ENCODE measurements at regions not wholly inside any gene's neighbourhood (a gene's known extent, or its start where the extent isn't known, plus 50 kb on each side); places are given as distances from the start of the nearest gene placed in this dataset.

DNA sequence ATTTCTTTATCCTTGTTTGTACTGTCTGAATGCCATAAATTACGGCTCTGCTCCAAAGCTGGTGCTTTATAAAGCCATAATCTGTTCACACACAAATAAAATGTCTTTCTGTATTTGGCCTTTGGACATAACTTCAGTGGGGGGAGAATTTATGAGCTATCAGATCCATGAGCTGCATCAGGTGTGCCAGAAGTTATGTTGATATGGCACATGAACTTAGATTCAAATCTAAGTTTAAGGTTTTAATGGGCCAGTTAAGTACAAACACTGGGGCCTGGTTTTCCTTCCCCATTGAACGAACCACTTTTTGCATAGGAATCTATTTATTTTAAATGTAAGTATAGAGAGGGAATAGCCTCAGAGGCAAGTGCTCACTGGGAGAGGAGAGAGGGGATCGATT is 239.9 kb downstream of the NFKBIZ start:
- no peak overlapping the region for H2BK15ac ChIP-seq (ENCODE audit: low read length)
- no peak overlapping the region for H4K91ac ChIP-seq (ENCODE audit: low read depth, low read length, poor library complexity)
- no peak overlapping the region for H3K18ac ChIP-seq (ENCODE audit: low read length)
- H2BK5ac ChIP-seq (ENCODE audit: low read length), result no peak overlapping the region
- no peak overlapping the region for H3K4ac ChIP-seq (ENCODE audit: low read length)
- H3K14ac ChIP-seq (ENCODE audit: low read length), result no peak overlapping the region
- no peak overlapping the region for H2AK5ac ChIP-seq (ENCODE audit: low read depth, low read length)
- no peaks in the 10 kb centered on the region for H3K36me3 ChIP-seq (replicated peaks in 1 of 2; ENCODE audit: control insufficient read depth in 2 of 2, insufficient read depth in 2 of 2, low read length in 2 of 2)
- H3K4me3 ChIP-seq (ENCODE audit: low read length in 2 of 2), result no peak overlapping the region
- H3K4me1 ChIP-seq (ENCODE audit: control insufficient read depth in 2 of 2, insufficient read depth in 1 of 2, low read depth in 1 of 2, low read length in 2 of 2), result peaks cover 2 to 7% of the 10 kb centered on the region in 2 donors
- WGBS, 2 donors (ENCODE audit: extremely low coverage in 2 of 2, insufficient read length in 2 of 2, insufficient replicate concordance in 1 of 2), result no CpG with 5 or more reads among the region's 3 CpGs
- no peak overlapping the region for H4K8ac ChIP-seq (ENCODE audit: low read depth, low read length)
- no peak overlapping the region for H3K9ac ChIP-seq (ENCODE audit: low read depth, low read length, poor library complexity)
- H3K27ac ChIP-seq (replicated peaks; ENCODE audit: low read length), result no peak overlapping the region
- no peak overlapping the region for H2AFZ ChIP-seq (ENCODE audit: low read length)
- no peaks in the 10 kb centered on the region for H3K79me1 ChIP-seq (ENCODE audit: low read depth, low read length)
- no peak for DNase-seq (ENCODE audit: low spot score)
- no peaks in the 10 kb centered on the region for H3K9me3 ChIP-seq (replicated peaks in 1 of 2; ENCODE audit: control insufficient read depth in 2 of 2, insufficient read depth in 1 of 2, low read depth in 1 of 2, low read length in 2 of 2)
- no peak overlapping the region for H3K23ac ChIP-seq (ENCODE audit: low read depth, low read length, poor library complexity)
- H2BK120ac ChIP-seq (ENCODE audit: low read depth, low read length), result no peak overlapping the region
- no peak overlapping the region for H3K4me2 ChIP-seq (ENCODE audit: insufficient read depth, low read length, poor library complexity, severe bottlenecking)
- no peaks in the 10 kb centered on the region for H3K27me3 ChIP-seq (ENCODE audit: control insufficient read depth in 3 of 3, insufficient read depth in 3 of 3, low read depth in 1 of 3, low read length in 3 of 3)
- H2BK12ac ChIP-seq (ENCODE audit: low read length), result no peak overlapping the region

- Histone ChIP-seq H3K4me2 (ENCODE audit: insufficient read depth, low read length, poor library complexity, severe bottlenecking) (no peak overlapping the region), H3K9me3 (replicated peaks in 1 of 2; ENCODE audit: control insufficient read depth in 2 of 2, insufficient read depth in 1 of 2, low read depth in 1 of 2, low read length in 2 of 2) (no peaks in the 10 kb centered on the region), H3K4me1 (ENCODE audit: control insufficient read depth in 2 of 2, insufficient read depth in 1 of 2, low read depth in 1 of 2, low read length in 2 of 2) (peaks cover 2 to 7% of the 10 kb centered on the region in 2 donors), H4K8ac (ENCODE audit: low read depth, low read length) (no peak overlapping the region), H2BK120ac (ENCODE audit: low read depth, low read length) (no peak overlapping the region), H3K18ac (ENCODE audit: low read length) (no peak overlapping the region), H3K27me3 (ENCODE audit: control insufficient read depth in 3 of 3, insufficient read depth in 3 of 3, low read depth in 1 of 3, low read length in 3 of 3) (no peaks in the 10 kb centered on the region), H2BK12ac (ENCODE audit: low read length) (no peak overlapping the region), H3K14ac (ENCODE audit: low read length) (no peak overlapping the region), H2BK15ac (ENCODE audit: low read length) (no peak overlapping the region), H2AK5ac (ENCODE audit: low read depth, low read length) (no peak overlapping the region), H3K23ac (ENCODE audit: low read depth, low read length, poor library complexity) (no peak overlapping the region), H3K36me3 (replicated peaks in 1 of 2; ENCODE audit: control insufficient read depth in 2 of 2, insufficient read depth in 2 of 2, low read length in 2 of 2) (no peaks in the 10 kb centered on the region), H2BK5ac (ENCODE audit: low read length) (no peak overlapping the region), H2AFZ (ENCODE audit: low read length) (no peak overlapping the region), H3K79me1 (ENCODE audit: low read depth, low read length) (no peaks in the 10 kb centered on the region), H3K4me3 (ENCODE audit: low read length in 2 of 2) (no peak overlapping the region), H3K4ac (ENCODE audit: low read length) (no peak overlapping the region), H4K91ac (ENCODE audit: low read depth, low read length, poor library complexity) (no peak overlapping the region), H3K9ac (ENCODE audit: low read depth, low read length, poor library complexity) (no peak overlapping the region), H3K27ac (replicated peaks; ENCODE audit: low read length) (no peak overlapping the region)
- WGBS, 2 donors (ENCODE audit: extremely low coverage in 2 of 2, insufficient read length in 2 of 2, insufficient replicate concordance in 1 of 2), result no CpG with 5 or more reads among the region's 10 CpGs
- no peak for DNase-seq (ENCODE audit: low spot score)
Observed at GRCh38 chr3:102089904-102090720, 240.8 kb downstream of the NFKBIZ start.

- Histone ChIP-seq H3K4me2 (ENCODE audit: insufficient read depth, low read length, poor library complexity, severe bottlenecking) (no peak overlapping the region), H2BK5ac (ENCODE audit: low read length) (no peak overlapping the region), H3K4me3 (ENCODE audit: low read length in 2 of 2) (no peak overlapping the region), H2AK5ac (ENCODE audit: low read depth, low read length) (no peak overlapping the region), H2AFZ (ENCODE audit: low read length) (no peak overlapping the region), H3K18ac (ENCODE audit: low read length) (no peak overlapping the region), H3K9me3 (replicated peaks in 1 of 2; ENCODE audit: control insufficient read depth in 2 of 2, insufficient read depth in 1 of 2, low read depth in 1 of 2, low read length in 2 of 2) (no peaks in the 10 kb centered on the region), H4K91ac (ENCODE audit: low read depth, low read length, poor library complexity) (no peak overlapping the region), H3K27ac (replicated peaks; ENCODE audit: low read length) (no peak overlapping the region), H2BK12ac (ENCODE audit: low read length) (no peak overlapping the region), H4K8ac (ENCODE audit: low read depth, low read length) (no peak overlapping the region), H3K36me3 (replicated peaks in 1 of 2; ENCODE audit: control insufficient read depth in 2 of 2, insufficient read depth in 2 of 2, low read length in 2 of 2) (no peaks in the 10 kb centered on the region), H3K4me1 (ENCODE audit: control insufficient read depth in 2 of 2, insufficient read depth in 1 of 2, low read depth in 1 of 2, low read length in 2 of 2) (peaks cover 2 to 7% of the 10 kb centered on the region in 2 donors), H3K79me1 (ENCODE audit: low read depth, low read length) (no peaks in the 10 kb centered on the region), H3K27me3 (ENCODE audit: control insufficient read depth in 3 of 3, insufficient read depth in 3 of 3, low read depth in 1 of 3, low read length in 3 of 3) (no peaks in the 10 kb centered on the region), H3K23ac (ENCODE audit: low read depth, low read length, poor library complexity) (no peak overlapping the region), H3K4ac (ENCODE audit: low read length) (no peak overlapping the region), H3K14ac (ENCODE audit: low read length) (no peak overlapping the region), H2BK15ac (ENCODE audit: low read length) (no peak overlapping the region), H2BK120ac (ENCODE audit: low read depth, low read length) (no peak overlapping the region), H3K9ac (ENCODE audit: low read depth, low read length, poor library complexity) (no peak overlapping the region)
- no CpG with 5 or more reads among the region's 3 CpGs for WGBS, 2 donors (ENCODE audit: extremely low coverage in 2 of 2, insufficient read length in 2 of 2, insufficient replicate concordance in 1 of 2)
- no peak for DNase-seq (ENCODE audit: low spot score)
Observed at GRCh38 chr3:102090721-102091045, 241.4 kb downstream of the NFKBIZ start.

DNA sequence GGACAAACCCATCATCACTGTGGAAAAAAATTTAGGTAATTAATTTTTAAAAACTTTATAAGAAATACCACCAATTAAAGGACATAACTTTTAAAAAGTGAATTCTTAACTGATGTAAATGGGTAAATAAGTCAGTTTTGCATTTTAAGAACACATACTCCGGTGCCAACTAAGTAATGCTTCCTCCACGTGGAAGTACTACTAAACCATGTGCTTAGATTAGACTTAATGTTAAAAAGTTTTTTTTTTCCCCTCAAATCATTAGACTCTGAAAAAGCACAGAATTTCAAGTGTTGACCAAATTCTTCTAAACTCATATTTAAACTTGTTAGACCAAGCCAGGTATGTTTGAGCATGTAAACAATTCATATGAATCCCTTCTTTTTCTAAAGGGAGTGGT is 242.0 kb downstream of the NFKBIZ start:
- H2BK15ac ChIP-seq (ENCODE audit: low read length), result no peak overlapping the region
- peaks cover 2 to 7% of the 10 kb centered on the region in 2 donors for H3K4me1 ChIP-seq (ENCODE audit: control insufficient read depth in 2 of 2, insufficient read depth in 1 of 2, low read depth in 1 of 2, low read length in 2 of 2)
- no peak overlapping the region for H3K9ac ChIP-seq (ENCODE audit: low read depth, low read length, poor library complexity)
- H3K4ac ChIP-seq (ENCODE audit: low read length), result no peak overlapping the region
- H3K18ac ChIP-seq (ENCODE audit: low read length), result no peak overlapping the region
- no peaks in the 10 kb centered on the region for H3K36me3 ChIP-seq (replicated peaks in 1 of 2; ENCODE audit: control insufficient read depth in 2 of 2, insufficient read depth in 2 of 2, low read length in 2 of 2)
- H3K14ac ChIP-seq (ENCODE audit: low read length), result no peak overlapping the region
- H3K27me3 ChIP-seq (ENCODE audit: control insufficient read depth in 3 of 3, insufficient read depth in 3 of 3, low read depth in 1 of 3, low read length in 3 of 3), result no peaks in the 10 kb centered on the region
- H4K8ac ChIP-seq (ENCODE audit: low read depth, low read length), result no peak overlapping the region
- DNase-seq (ENCODE audit: low spot score), result no peak
- H4K91ac ChIP-seq (ENCODE audit: low read depth, low read length, poor library complexity), result no peak overlapping the region
- H2AK5ac ChIP-seq (ENCODE audit: low read depth, low read length), result no peak overlapping the region
- no peak overlapping the region for H2AFZ ChIP-seq (ENCODE audit: low read length)
- no peak overlapping the region for H3K27ac ChIP-seq (replicated peaks; ENCODE audit: low read length)
- no peak overlapping the region for H3K23ac ChIP-seq (ENCODE audit: low read depth, low read length, poor library complexity)
- no CpG with 5 or more reads among the region's 2 CpGs for WGBS, 2 donors (ENCODE audit: extremely low coverage in 2 of 2, insufficient read length in 2 of 2, insufficient replicate concordance in 1 of 2)
- no peak overlapping the region for H3K4me2 ChIP-seq (ENCODE audit: insufficient read depth, low read length, poor library complexity, severe bottlenecking)
- no peak overlapping the region for H2BK5ac ChIP-seq (ENCODE audit: low read length)
- H2BK120ac ChIP-seq (ENCODE audit: low read depth, low read length), result no peak overlapping the region
- H3K9me3 ChIP-seq (replicated peaks in 1 of 2; ENCODE audit: control insufficient read depth in 2 of 2, insufficient read depth in 1 of 2, low read depth in 1 of 2, low read length in 2 of 2), result no peaks in the 10 kb centered on the region
- H2BK12ac ChIP-seq (ENCODE audit: low read length), result no peak overlapping the region
- H3K79me1 ChIP-seq (ENCODE audit: low read depth, low read length), result no peaks in the 10 kb centered on the region
- H3K4me3 ChIP-seq (ENCODE audit: low read length in 2 of 2), result no peak overlapping the region
